GM18907 (cell line): ENCODE measurements at regions not wholly inside any gene's neighbourhood (a gene's known extent, or its start where the extent isn't known, plus 50 kb on each side); places are given as distances from the start of the nearest gene placed in this dataset.
"Not testable (repeated sequence)": the region's sequence is repeated elsewhere in the genome, so short reads cannot be mapped to it uniquely, and the experiment has no call there.

Experiments used
- ATAC-seq: cut with Tn5 transposase; IDR thresholded peaks from one replicate; pipeline ENCODE4 v1.9.1; 2021; ENCODE audit warnings: mild to moderate bottlenecking, moderate library complexity; ENCODE audit not compliant: unreplicated experiment

DNA sequence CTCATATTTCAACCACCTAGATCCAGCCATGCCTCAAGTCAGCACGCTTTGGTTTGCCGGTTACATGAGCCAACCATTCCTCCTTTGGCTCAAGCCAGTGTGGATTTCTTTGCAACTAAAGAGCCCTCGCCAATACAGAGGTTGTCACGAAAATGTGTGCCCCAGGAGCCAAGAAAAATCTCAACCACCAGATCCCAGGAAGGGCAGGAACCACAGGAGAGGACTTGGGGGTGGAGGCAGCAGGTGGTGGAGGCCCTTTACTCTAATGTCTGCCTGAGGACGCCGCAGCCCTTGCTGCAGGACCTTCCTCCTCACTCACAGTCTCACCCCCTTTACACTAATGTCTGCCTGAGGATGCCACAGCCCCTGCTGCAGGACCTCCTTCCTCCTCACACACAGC is 144.8 kb upstream of the PHACTR3 start:
- no peak for ATAC-seq

DNA sequence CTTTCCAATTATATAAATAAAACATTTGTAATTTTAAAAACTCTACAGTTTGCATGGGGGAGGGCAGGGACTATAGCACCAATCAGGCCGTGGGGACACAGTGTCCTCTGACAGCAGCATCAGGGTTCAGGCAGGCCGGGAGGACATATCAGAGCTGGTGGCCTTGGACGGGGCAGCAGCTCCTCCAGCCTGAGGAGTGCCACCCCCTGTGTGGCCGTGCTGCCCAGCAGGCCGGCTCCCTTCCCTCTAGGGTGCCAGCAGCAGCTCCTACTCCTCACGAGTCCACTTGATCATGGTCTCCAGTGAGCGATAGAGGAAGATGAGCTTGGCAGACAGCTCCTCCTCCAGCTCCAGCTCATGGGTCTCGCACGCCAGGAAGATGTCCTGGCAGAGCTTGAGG is 144.0 kb upstream of the PHACTR3 start:
- no peak for ATAC-seq

DNA sequence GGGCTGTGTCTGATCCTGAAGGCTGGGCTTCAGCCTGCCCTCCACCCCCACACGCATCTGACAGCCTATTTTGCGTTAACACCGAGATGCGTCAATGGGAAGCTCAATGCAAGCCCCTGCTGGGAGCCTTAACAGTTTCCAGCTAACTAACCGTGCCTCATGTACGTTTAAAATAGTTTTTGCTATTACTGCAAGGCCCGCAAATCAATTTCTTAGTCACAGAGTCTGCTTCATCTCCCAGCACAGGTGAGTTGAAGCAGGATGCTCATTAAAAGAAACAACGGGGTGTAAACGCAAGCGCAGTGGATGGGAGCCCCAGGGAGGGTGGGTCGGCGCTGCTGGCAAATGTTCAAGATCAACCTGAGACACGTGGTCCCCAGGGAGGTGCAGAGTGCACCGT is 142.8 kb upstream of the PHACTR3 start:
- ATAC-seq = no peak

DNA sequence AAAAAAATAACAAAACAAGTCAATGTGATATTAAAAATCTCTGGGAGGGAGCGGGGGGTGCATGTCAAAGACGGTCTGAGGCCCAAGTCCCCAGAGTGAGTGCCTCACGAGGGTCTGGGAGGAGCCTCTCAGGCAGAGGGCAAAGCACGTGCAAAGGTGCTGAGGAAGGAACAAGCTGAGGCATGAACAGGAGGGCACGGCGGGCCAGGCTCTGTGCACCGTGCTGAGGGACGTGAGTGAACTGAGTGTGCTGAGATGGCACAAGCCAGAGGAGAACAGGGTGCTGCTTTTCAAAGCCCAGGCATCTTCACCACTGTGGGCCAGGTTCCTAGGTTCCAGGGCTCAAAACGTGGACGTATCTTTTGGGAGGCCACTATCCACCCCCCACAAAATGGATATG is 142.1 kb upstream of the PHACTR3 start:
- no peak for ATAC-seq

DNA sequence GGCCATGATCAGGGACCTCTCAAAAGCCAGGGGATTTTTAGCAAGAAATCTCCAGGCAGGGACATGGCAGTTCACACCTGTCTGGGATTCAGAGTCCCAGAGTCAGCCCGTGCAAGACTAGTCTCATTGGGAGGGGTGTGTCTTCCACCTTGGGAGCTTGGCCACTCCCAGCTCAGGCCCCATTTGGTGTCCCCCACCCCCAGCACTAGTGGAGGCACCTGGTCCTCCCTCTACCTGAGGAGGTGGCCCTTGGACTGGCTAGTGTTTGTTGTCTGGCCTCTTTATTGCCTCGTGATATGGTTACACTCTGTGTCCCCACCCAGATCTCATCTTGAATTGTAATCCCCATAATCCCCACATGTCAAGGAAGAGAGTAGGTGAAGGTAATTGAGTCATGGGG is 140.8 kb upstream of the PHACTR3 start:
- ATAC-seq = no peak

DNA sequence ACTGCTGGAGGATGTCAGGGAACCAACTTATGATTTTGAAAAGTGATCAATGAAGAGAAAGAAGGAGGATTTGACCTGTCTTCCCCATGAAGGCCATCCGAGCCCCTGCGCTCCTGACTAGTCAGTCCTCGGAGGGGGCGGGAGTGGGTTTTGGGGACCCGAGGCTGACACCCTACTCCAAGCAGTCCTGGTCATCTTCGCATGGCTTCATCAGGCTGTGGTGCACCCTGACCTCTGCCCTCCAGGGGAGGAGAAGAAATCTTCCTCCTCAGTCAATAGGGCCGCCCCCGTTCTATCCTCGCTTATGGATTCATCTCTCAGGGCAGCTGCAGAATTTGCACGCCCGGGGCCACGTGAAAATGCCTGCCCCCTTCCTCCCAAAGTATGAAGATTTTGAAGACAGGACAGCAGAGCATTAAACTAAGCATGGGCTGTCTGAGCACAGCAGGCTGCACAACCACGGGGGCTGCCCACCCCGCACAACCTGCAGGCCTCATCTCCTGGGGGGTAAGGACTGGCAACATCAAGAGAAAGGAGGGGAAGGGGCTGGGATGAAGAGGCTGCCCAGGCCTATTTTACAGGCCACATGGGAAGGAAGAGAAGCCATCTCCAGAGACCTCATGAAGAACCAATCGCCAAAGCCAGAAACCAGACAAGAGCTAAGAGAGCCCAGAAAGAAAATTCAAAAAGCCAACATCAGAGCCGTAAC is 138.1 kb upstream of the PHACTR3 start:
- no peak for ATAC-seq

DNA sequence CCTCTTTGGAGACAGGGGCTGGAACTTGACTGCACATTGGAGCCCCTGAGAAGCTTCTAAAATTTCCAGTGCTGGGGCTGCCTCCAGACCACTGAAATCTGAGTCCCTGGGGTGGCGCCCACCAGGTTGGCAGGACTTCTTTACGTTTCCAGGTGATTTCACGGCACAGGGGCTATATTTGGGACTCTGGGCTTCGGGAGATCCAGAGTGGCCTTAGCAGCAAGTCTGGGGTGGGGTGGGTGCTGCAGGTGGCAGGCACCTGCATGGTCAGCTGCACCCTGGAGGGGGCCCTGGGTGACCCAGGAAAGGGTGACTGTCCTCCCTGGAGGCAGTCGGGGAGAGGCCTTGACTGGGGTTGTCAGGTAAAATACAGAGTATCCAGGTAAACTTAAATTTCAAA is 135.5 kb upstream of the PHACTR3 start:
- no peak for ATAC-seq

DNA sequence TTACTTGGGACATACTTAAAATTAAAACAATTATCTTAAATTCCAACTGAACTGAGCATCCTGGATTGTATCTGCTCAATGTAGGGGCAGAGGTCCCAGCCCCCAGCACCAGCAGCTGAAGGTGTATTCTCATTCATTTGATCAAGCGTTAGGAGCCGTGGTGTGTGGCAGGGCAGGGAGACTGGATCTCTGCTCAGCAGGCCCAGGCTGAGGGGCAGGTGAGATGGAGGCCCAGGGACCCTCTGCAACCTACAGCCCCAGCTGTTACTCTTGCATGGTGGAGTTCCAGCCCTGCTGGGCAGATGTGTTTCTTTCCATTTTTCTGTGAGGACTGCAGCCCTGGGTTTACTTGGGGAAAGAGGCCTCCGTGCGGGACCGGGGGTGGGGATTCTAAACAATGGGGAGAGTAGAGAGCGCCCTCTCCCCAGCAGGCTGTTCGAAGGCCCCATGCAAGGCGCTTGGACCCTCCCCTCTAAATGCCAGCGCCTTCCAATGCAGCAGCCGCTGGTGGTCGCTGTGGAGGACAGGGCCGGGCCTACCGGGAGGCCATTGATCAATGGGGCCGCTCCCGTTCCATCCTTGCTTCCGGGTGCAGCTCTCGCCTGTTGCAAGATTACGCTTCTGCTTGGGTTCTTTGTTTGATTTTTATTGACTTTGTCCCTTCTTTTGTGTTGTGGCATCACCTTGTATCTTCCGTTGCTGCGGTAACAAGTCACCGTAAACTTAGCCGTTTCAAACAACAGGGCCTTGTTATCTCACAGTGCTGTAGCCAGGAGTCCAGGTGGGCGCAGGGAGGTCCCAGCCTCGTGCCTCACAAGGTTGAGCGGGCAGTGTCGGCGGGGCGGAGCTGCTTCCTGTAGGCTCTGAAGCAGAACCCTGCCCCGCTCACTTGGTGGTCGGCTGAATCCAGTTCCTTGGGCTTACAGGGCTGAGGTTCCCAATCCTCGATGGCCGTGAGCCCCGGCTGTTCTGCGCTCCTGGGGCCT is 134.8 kb upstream of the PHACTR3 start:
- ATAC-seq = no peak

DNA sequence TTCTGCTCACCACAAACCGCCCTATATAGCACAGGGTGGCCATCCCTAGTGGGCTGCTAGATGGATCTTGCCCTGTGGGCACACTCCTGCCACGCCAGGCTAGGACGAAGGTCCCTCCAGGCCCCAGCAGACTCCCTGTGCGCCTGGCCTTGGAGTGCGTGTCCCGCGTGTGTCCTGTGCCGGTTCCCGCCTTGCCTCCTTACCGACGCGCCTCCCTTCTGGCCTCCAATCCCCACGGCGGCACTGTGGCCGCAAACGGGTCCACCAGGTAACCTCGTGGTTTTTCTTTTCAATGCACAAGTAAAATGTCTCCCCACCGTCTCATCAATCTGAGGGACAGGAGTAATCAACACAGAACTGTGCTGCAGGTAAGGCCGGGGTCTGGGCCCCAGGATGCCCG is 133.8 kb upstream of the PHACTR3 start:
- ATAC-seq = no peak

DNA sequence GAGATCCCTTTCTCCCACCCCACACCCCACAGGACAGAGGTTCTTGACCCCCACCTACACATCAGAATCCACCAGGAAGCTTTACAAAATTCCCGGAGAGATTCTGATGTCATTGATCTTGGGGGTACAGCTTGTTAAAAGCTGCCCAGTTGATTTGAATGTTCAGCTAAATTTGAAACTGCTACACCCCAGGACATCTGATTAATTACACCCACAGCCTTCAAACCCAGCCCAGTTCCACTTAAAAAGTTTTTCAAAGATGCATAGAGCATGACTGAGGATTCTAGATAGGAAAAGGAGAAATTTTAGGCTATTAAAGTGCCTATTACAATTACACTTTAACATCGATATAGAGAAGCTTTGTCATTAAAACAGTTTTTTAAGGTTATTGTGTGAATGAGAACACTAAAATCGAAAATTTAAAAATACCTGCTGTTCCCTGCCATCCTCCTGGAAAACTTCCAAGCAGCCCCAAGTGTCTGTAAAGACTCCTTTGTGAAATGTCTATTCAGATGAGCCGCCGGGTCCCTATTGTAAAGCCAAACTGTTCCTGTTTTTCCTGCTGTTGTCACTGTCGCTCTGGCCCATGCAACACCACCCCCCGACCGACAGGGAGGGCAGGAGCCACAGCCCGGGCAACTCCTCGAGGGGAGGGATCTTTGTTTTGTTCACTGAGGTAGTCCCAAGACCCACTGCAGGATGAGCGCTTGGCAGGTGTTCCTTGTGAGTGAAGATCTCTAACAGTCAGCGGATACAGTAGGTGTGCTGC is 132.5 kb upstream of the PHACTR3 start:
- no peak for ATAC-seq

DNA sequence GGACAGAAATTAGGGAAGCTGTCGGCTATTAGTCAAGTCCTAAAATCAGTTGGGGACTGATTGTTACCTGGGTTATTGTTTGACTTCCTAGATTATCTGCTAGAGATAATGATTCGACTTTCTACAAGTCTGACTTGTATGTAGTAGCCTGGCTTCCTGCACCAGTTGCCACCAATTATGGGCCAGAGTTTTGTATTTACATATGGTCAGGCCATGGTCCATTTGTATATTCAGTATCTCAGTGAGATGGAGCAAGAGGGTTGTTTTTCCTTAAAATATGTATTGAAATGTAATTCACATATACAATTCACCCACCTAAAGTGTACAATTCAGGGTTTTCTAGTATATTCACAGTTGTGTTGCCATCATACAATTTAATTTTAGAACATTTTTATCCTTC is 130.6 kb upstream of the PHACTR3 start:
- ATAC-seq = no peak

DNA sequence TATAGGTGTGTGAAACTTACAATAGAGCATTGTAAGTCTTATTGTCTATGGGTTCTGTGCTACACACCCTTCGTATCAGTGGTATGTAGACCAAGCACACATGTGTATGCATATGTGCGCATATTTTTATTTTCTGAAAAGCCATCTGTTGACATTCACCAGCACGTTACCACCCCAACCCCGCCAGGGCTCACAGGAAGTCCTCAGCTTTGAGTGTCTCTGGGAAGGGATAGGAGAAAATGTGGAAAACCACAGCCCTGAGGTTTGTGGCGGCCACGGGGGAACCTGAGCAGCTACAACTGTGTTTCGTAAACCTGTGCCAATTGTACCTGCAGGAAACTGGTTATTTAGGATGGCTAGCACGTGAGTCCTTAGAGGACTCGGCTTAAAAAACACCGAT is 123.3 kb upstream of the PHACTR3 start:
- ATAC-seq = no peak

DNA sequence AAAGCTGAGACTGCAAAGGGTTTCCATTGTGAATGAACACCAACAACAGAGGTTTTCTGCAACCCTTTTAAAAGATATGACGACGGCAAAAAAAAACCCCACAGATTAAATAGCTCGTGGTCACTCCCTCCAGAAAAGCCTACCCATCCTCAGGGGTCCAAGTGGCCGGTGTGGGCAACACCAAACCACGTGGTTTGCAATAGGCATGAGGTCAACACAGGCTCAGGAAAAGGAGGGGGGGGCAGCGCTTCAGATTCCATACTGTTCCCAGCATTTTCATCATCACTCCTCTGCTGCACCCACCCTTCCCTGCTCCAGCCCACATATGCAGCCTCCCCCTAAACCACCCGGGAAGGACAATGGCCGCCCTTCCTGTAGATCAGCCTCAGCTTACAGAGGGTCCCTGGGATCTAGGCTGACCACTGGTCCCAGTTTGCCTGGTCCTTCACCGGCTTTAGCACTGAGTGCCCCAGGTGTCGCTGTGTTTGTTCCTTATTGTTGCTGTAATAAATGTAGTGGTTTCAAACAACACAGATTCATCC is 122.8 kb upstream of the PHACTR3 start:
- ATAC-seq = no peak

DNA sequence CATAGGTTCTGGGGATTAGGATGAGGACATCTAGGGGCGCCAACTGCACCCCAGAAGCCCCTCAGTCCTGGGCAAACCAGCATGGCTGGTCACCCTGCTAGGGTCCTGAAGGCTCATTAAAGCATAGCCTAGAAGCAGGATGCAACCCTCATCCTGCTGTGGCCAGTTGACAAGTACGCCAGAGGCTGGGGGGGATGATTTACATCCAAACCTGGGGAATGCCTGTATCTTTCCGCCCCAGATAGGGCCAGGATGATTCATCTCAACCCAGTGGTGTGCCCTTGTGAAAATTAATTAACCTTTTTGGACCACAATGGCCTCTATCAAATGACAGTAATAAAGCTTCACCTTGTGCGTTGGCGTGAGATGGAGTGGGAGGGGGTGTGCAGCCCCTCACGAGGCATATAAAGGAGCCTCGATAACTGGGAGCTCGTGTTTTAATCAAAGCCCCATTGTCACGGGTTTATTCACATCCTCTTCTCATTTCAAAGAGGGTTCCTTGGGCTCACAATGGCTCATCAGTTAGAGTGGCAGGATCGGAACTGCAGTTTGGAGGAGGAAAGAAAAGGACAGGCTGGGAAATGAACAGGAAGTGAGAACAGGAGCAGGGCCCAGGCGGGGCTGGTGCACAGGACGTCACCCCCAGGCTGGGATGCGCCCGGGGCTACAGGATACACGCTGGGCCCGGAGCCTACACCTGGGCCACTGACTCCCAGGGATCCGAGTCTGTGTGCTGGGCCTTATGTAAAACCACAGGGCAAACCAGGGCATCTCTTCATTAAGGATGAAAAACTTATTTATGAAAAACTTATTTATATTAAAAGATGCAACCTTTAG is 121.8 kb upstream of the PHACTR3 start:
- ATAC-seq = no peak

DNA sequence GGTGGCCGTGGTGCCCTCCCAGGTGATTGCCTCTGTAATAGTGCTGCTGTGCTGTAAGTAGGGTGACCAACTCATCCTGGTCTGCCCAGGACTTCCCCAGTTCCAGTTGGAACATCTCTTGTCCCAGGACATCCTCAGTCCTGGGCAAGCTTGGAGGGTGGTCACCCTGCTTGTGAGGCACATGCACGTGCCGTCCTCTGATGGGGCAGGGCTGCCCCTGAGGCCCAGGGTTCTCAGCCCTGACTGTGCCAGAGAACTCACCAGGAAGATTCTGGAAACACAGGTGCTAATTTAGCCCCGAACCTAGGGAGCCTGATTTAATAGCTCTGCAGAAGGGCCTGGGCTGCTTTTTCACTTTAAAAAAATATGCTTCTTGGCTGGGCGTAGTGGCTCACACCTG is 120.9 kb upstream of the PHACTR3 start:
- no peak for ATAC-seq

DNA sequence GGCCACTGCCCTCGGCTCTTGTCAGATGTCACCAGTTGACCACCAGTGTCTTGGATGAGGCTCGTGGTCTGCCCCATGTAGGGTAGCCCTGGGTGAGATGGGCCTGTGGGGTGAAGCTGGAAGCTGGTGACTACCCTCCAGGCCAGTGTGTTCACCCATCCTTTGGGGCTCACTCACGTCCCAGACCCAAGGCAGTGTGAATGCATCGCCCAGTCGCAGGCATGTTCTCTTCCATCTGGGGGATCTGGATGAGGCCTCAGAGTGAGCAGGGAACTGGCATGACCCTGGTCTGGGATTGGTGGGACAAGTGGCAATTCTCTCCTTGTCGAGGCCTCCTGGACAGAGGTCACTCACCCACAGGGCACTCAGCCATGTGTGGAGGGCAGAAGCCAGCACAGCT is 120.1 kb upstream of the PHACTR3 start:
- no peak for ATAC-seq

DNA sequence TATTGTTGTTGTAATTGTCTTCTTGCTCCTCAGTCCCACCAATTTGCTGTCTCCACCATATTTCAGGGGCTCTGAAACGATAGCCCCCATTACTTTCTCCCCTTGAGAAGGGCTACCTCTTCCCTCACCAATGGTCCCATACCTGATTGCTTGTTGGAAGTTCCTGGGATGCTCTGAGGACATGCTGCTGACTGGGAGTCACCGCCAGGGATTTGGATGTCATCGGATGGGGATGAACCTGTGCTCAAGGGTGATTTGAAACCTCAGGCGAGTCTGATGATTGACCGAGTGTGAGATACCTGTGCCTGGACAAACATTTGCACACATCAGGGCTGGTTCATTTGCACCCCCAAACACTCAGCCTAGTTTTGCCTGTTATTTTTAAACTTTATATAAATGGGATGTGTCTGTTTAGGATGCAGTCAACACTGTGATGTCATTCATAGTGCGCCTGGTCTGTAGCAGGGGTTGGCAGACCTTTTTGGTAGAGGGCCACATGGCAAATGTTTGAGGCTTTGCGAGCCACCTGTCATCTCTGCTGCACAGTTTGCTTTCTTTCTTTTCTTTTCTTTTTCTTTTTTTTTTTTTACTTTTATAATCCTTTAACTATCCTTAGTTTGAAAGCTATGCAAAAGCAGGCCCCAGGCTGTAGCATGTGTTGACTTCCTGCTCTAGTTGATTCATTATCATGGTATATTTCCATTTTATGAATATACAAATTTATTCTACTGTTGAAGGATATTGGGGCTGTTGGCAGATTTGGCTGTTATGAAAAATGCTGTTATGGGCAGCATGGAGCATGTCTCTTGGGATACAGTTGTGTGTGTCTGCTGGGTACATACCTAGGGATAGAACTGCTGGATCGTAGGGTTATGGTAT is 118.5 kb upstream of the PHACTR3 start:
- ATAC-seq = no peak

DNA sequence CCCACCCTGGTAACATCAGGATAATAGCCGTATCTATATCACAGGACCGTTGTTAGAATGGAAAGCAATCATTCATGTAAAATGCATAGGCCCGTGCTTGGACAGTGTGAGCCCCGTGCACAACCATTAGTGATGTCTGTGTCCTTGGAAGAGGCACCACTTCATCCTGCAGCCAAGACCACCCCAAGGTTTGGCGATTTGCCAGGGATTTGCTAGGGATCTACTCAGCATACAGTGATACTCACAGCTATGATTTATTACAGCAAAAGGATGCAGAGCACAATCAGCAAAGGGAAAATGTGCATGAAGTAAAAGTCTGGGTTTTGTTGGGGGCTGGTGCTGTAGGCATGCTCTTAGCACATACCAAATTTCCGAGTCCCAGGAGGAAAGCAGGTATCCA is 115.9 kb upstream of the PHACTR3 start:
- not testable (repeated sequence) for ATAC-seq
